ENCODE measurements at regions not wholly inside any gene's neighbourhood (a gene's known extent, or its start where the extent isn't known, plus 50 kb on each side); places are given as distances from the start of the nearest gene placed in this dataset.

DNA sequence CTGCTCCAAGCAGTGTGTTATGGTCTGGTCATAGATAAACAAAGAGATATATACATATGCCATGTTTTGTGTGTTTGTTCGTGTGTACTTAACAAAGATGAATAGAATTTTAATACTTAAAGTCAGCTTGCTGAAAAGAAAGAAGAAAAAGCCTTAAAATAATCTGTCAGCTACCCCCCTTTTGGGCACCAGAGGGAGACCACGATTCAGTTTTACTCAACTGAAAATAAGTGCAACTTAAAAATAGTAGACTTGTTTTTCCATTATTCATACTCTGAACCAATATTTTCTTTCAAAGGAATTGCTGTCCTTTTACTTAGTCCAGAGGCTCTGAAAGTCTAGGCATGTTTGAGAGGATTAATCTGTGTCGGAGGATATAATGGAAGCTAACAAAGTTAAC lies 181.7 kb upstream of the AGTR2 start:
- Mint-ChIP-seq H3K27ac (ENCODE audit: unreplicated experiment) (no peak overlapping the region), H3K36me3 (ENCODE audit: low read depth, unreplicated experiment) (no peaks in the 10 kb centered on the region), H3K4me1 (ENCODE audit: unreplicated experiment) (no peaks in the 10 kb centered on the region), H3K9me3 (ENCODE audit: unreplicated experiment) (no peaks in the 10 kb centered on the region), H3K27me3 (ENCODE audit: unreplicated experiment) (no peaks in the 10 kb centered on the region), H3K4me3 (ENCODE audit: unreplicated experiment) (no peak overlapping the region)
- TF ChIP-seq, protein P1, sequence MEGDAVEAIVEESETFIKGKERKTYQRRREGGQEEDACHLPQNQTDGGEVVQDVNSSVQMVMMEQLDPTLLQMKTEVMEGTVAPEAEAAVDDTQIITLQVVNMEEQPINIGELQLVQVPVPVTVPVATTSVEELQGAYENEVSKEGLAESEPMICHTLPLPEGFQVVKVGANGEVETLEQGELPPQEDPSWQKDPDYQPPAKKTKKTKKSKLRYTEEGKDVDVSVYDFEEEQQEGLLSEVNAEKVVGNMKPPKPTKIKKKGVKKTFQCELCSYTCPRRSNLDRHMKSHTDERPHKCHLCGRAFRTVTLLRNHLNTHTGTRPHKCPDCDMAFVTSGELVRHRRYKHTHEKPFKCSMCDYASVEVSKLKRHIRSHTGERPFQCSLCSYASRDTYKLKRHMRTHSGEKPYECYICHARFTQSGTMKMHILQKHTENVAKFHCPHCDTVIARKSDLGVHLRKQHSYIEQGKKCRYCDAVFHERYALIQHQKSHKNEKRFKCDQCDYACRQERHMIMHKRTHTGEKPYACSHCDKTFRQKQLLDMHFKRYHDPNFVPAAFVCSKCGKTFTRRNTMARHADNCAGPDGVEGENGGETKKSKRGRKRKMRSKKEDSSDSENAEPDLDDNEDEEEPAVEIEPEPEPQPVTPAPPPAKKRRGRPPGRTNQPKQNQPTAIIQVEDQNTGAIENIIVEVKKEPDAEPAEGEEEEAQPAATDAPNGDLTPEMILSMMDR (IDR thresholded peaks at IDR 0.05; ENCODE audit: unreplicated experiment): peak; percentile 16
- no peak for DNase-seq (ENCODE audit: low spot score)

DNA sequence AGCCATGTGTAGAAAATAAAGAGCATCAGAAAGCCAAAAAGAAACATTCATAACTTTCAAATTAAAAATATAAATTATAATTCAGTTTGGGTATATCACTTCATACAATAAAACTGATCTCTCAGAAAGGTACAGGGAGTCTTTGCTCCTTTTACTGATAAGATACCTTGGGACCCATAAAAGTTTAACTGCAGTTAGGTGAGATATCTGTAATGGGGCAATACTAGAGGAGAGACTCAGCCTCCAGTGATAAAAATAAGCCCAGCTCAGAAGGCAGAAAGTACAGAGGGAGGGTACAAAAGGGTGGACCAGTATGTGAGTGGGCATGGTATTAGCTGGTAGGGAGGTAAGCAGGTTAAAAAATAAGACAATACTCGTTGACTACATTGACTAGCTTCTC lies 180.9 kb upstream of the AGTR2 start:
- Mint-ChIP-seq H3K4me3 (ENCODE audit: unreplicated experiment) (no peak overlapping the region), H3K4me1 (ENCODE audit: unreplicated experiment) (no peaks in the 10 kb centered on the region), H3K27ac (ENCODE audit: unreplicated experiment) (no peak overlapping the region)

DNA sequence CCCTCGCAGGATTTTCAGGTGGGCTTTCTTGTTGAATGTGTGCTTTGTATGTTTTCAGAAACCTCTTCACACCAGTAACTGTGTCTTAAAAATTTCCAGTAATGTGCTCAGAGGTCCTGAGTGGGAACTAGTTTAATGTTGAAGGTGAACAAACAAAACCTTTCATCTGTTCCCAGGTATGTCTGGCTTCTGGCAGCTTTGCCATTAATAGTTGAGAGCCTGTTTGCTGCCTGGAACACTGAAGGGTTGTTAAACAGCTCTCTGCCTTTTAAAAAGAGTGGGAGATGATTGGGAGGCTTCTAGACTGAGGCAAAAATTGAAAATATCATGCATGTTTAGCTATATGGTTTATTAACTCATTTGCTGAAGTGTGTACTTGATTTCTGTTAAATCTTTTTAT lies 161.2 kb upstream of the AGTR2 start:
- no peak overlapping the region for H3K4me3 Mint-ChIP-seq (ENCODE audit: unreplicated experiment)
- no peaks in the 10 kb centered on the region for H3K4me1 Mint-ChIP-seq (ENCODE audit: unreplicated experiment)
- no peak overlapping the region for H3K27ac Mint-ChIP-seq (ENCODE audit: unreplicated experiment)
- no peak for DNase-seq (ENCODE audit: low spot score)
- peaks cover 5% of the 10 kb centered on the region for H3K36me3 Mint-ChIP-seq (ENCODE audit: low read depth, unreplicated experiment)
- TF ChIP-seq, protein P1 (IDR thresholded peaks at IDR 0.05; ENCODE audit: unreplicated experiment): no peak
- peaks cover 3% of the 10 kb centered on the region for H3K27me3 Mint-ChIP-seq (ENCODE audit: unreplicated experiment)
- H3K9me3 Mint-ChIP-seq (ENCODE audit: unreplicated experiment): peaks cover 9% of the 10 kb centered on the region

More for the DNA sequence above, 180.9 kb upstream of the AGTR2 start:
- no peaks in the 10 kb centered on the region for H3K36me3 Mint-ChIP-seq (ENCODE audit: low read depth, unreplicated experiment)
- no peaks in the 10 kb centered on the region for H3K27me3 Mint-ChIP-seq (ENCODE audit: unreplicated experiment)
- no peak for DNase-seq (ENCODE audit: low spot score)
- TF ChIP-seq, protein P1 (IDR thresholded peaks at IDR 0.05; ENCODE audit: unreplicated experiment): no peak
- no peaks in the 10 kb centered on the region for H3K9me3 Mint-ChIP-seq (ENCODE audit: unreplicated experiment)

DNA sequence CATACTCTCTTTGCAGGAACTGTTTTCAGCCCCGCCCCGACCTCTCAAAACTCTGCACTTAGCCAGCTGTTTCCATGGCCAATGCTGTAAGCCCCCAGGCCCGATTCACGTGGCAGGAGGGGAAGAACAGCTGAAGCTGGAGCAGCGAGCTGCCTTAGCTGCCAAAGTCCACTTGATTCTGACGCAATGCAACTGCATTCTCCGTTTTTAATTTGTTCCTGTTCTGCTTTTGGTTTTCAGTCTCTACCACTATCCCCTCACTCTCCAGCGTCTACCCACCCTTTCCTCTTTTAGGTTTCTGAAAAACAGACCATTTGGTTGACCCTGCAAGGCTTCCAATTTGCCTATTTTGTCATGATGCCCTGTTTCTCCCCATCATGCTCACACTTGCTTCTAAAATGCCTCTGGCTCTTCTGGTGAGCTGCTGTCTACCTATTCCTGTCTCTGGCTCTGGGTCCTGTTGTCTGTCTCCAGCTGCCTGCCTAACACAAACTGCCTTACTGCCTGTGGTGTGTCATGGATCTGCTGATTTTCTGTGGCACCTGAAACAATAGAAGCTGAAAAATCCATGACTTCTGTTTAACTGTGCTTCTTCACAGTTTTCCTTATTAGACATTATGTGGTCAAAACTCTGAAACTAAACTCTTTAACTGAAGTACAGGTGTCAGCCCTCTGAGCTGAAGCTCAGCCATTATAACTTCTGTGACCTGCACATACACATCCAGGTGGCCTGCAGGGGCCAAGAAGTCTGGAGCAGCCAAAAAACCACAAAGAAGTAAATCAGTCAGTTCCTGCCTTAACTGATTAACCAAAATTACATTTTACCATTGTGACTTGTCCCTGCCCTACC lies 160.5 kb upstream of the AGTR2 start:
- H3K9me3 Mint-ChIP-seq (ENCODE audit: unreplicated experiment): peaks cover 9% of the 10 kb centered on the region
- H3K27ac Mint-ChIP-seq (ENCODE audit: unreplicated experiment): no peak overlapping the region
- no peak for DNase-seq (ENCODE audit: low spot score)
- H3K4me3 Mint-ChIP-seq (ENCODE audit: unreplicated experiment): no peak overlapping the region
- peaks cover 3% of the 10 kb centered on the region for H3K27me3 Mint-ChIP-seq (ENCODE audit: unreplicated experiment)
- no peaks in the 10 kb centered on the region for H3K4me1 Mint-ChIP-seq (ENCODE audit: unreplicated experiment)
- H3K36me3 Mint-ChIP-seq (ENCODE audit: low read depth, unreplicated experiment): peaks cover 5% of the 10 kb centered on the region
- TF ChIP-seq, protein P1 (IDR thresholded peaks at IDR 0.05; ENCODE audit: unreplicated experiment): no peak

DNA sequence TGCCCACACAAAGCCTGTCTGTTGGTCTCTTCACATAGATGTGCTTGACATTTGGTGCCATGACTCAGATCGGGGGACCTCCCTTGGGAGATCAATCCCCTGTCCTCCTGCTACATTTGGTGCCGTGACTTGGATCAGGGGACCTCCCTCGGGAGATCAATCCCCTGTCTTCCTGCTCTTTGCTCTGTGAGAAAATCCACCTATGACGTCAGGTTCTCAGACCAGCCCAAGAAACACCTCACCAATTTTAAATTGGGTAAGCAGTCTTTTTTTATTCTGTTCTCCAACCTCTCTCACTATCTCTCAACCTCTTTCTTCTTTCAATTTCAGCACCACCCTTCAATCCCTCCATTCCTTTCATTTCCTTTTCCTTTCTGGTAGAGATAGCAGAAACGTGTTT lies 159.6 kb upstream of the AGTR2 start:
- Mint-ChIP-seq H3K36me3 (ENCODE audit: low read depth, unreplicated experiment) (peaks cover 5% of the 10 kb centered on the region), H3K27me3 (ENCODE audit: unreplicated experiment) (peaks cover 3% of the 10 kb centered on the region), H3K9me3 (ENCODE audit: unreplicated experiment) (peaks cover 9% of the 10 kb centered on the region), H3K27ac (ENCODE audit: unreplicated experiment) (no peak overlapping the region), H3K4me3 (ENCODE audit: unreplicated experiment) (no peak overlapping the region), H3K4me1 (ENCODE audit: unreplicated experiment) (no peaks in the 10 kb centered on the region)
- DNase-seq (ENCODE audit: low spot score): no peak
- TF ChIP-seq, protein P1 (IDR thresholded peaks at IDR 0.05; ENCODE audit: unreplicated experiment): no peak

Measured in endothelial cell (in vitro differentiated cells).